ENCODE measurements at regions not wholly inside any gene's neighbourhood (a gene's known extent, or its start where the extent isn't known, plus 50 kb on each side); places are given as distances from the start of the nearest gene placed in this dataset.

DNA sequence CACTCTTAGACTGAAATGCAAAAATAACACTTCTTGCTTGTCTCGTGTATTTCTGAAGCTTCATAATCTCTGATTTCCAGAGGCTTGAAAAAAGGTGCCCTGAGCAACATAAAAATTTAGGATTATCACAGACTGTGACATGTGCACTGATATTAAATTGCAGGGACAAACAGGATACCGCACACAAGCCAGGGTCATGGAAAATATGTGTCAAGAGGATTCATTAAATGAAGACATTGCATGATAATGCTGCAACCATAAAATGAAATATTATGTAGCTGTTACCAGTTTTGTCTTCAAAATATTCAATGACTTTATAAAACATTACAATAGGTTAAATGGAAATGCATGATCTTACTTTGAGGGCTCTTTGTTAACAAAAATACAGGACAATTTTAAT is 328.0 kb downstream of the KCTD8 start:
- DNase-seq (ENCODE audit: low spot score) = no peak

- DNase-seq (ENCODE audit: low spot score) = no peak
These were observed 327.4 kb downstream of the KCTD8 start for GRCh38 chr4:44121210-44121609.
